Brain microvascular endothelial cell (primary cell): ENCODE measurements at regions not wholly inside any gene's neighbourhood (a gene's known extent, or its start where the extent isn't known, plus 50 kb on each side); places are given as distances from the start of the nearest gene placed in this dataset.

Experiments used
- DNase-seq: peaks from one replicate; pipeline ENCODE4 v3.0.0-alpha.2; 2020
- H3K27ac ChIP-seq: fragments of 250-450 bp; sonication (Bioruptor Pico); 2 replicates; pipeline ENCODE4 v1.5.1; 2020; ENCODE audit warnings: mild to moderate bottlenecking, moderate library complexity
- H3K27me3 ChIP-seq: fragments of 250-450 bp; sonication (Bioruptor Pico); replicated peaks from 2 replicates; pipeline ENCODE4 v1.5.1; 2020; ENCODE audit warnings: mild to moderate bottlenecking
- H3K36me3 ChIP-seq: fragments of 250-450 bp; sonication (Bioruptor Pico); replicated peaks from 2 replicates; pipeline ENCODE4 v1.5.1; 2020; ENCODE audit warnings: mild to moderate bottlenecking
- H3K4me3 ChIP-seq: 2 replicates; pipeline ENCODE4 v1.5.1; 2011; ENCODE audit warnings: low read depth, mild to moderate bottlenecking, control low read depth, low read length, moderate library complexity
- CTCF ChIP-seq: IDR thresholded peaks from 2 replicates; pipeline ENCODE4 v1.5.1; 2011; ENCODE audit warnings: low read depth, mild to moderate bottlenecking, moderate library complexity, low read length, control low read depth, inconsistent platforms; ENCODE audit errors: missing control alignments
- in situ Hi-C: cut with HindIII; loops from 2 replicates; pipeline ENCODE4 v1.10.0; 2017; ENCODE audit warnings: low sequenced_read_pairs, low pct_ligation_motif_present

- Histone ChIP-seq H3K27me3 (no peaks in the 10 kb centered on the region), H3K4me3 (no peak overlapping the region), H3K27ac (no peak overlapping the region), H3K36me3 (no peaks in the 10 kb centered on the region)
- no peak for DNase-seq
- TF ChIP-seq CTCF: no peak
- in situ Hi-C loops: no loop called here
These were observed 1150.3 kb downstream of the CNTNAP5 start for GRCh38 chr2:125175415-125175814.

- no peaks in the 10 kb centered on the region for H3K27me3 ChIP-seq
- H3K4me3 ChIP-seq: no peak overlapping the region
- H3K27ac ChIP-seq: no peak overlapping the region
- no peak for TF ChIP-seq CTCF
- H3K36me3 ChIP-seq: no peaks in the 10 kb centered on the region
- no peak for DNase-seq
- in situ Hi-C loops: no loop called here
These were observed 1160.7 kb downstream of the CNTNAP5 start for GRCh38 chr2:125185691-125186270.

GRCh38 chr2:125207431-125207830, 1182.3 kb downstream of the CNTNAP5 start:
- TF ChIP-seq CTCF: no peak
- in situ Hi-C loops: no loop called here
- no peak for DNase-seq

GRCh38 chr2:125216321-125216720, 1191.2 kb downstream of the CNTNAP5 start:
- Histone ChIP-seq H3K36me3 (no peaks in the 10 kb centered on the region), H3K4me3 (no peak overlapping the region), H3K27me3 (no peaks in the 10 kb centered on the region), H3K27ac (no peak overlapping the region)
- in situ Hi-C loops: no loop called here
- TF ChIP-seq CTCF: no peak
- no peak for DNase-seq

More at GRCh38 chr2:125207431-125207830, 1182.3 kb downstream of the CNTNAP5 start:
- Histone ChIP-seq H3K4me3 (no peak overlapping the region), H3K27me3 (no peaks in the 10 kb centered on the region), H3K27ac (no peak overlapping the region), H3K36me3 (no peaks in the 10 kb centered on the region)

GRCh38 chr2:125224188-125224587, 1199.1 kb downstream of the CNTNAP5 start:
- no peak for TF ChIP-seq CTCF
- no peaks in the 10 kb centered on the region for H3K27me3 ChIP-seq
- no peak for DNase-seq
- no peak overlapping the region for H3K4me3 ChIP-seq
- no peak overlapping the region for H3K27ac ChIP-seq
- in situ Hi-C loops: no loop called here
- H3K36me3 ChIP-seq: no peaks in the 10 kb centered on the region

- no peak for TF ChIP-seq CTCF
- DNase-seq: no peak
- H3K27me3 ChIP-seq: no peaks in the 10 kb centered on the region
- H3K27ac ChIP-seq: no peak overlapping the region
- no peak overlapping the region for H3K4me3 ChIP-seq
- no peaks in the 10 kb centered on the region for H3K36me3 ChIP-seq
- in situ Hi-C loops: no loop called here
These were observed 1199.7 kb downstream of the CNTNAP5 start for GRCh38 chr2:125224830-125225229.
